Skeletal muscle tissue (tissue), 3 donors: ENCODE measurements at regions not wholly inside any gene's neighbourhood (a gene's known extent, or its start where the extent isn't known, plus 50 kb on each side); places are given as distances from the start of the nearest gene placed in this dataset.

Experiments
- H3K27ac ChIP-seq: one replicate; pipeline ENCODE4 v1.7.0; 2013; ENCODE audit warnings: mild to moderate bottlenecking, low read depth, low read length, inconsistent platforms
- H3K27me3 ChIP-seq, 3 donors: one replicate each; pipeline ENCODE4 v1.7.0; 2013; ENCODE audit warnings: low read length in 3 of 3; ENCODE audit not compliant: control insufficient read depth in 3 of 3, insufficient read depth in 3 of 3
- H3K36me3 ChIP-seq, 3 donors: one replicate each; pipeline ENCODE4 v1.7.0; 2013; ENCODE audit warnings: low read length in 3 of 3; ENCODE audit not compliant: control insufficient read depth in 3 of 3, insufficient read depth in 3 of 3
- H3K4me1 ChIP-seq, 3 donors: one replicate each; pipeline ENCODE4 v1.7.0; 2013; ENCODE audit warnings: low read length in 3 of 3, mild to moderate bottlenecking in 3 of 3; ENCODE audit not compliant: control insufficient read depth in 3 of 3, insufficient read depth in 3 of 3
- H3K4me3 ChIP-seq, 3 donors: one replicate each; pipeline ENCODE4 v1.7.0; 2013; ENCODE audit warnings: low read length in 3 of 3
- H3K9ac ChIP-seq, 3 donors: one replicate each; pipeline ENCODE4 v1.7.0; 2013; ENCODE audit warnings: low read length in 3 of 3, mild to moderate bottlenecking in 3 of 3, moderate library complexity in 2 of 3, low read depth in 1 of 3
- H3K9me3 ChIP-seq, 3 donors: one replicate each; pipeline ENCODE4 v1.7.0; 2013; ENCODE audit warnings: low read length in 3 of 3; ENCODE audit not compliant: control insufficient read depth in 3 of 3
- donor health status: Osteomylitis.

GRCh38 chr6:155604991-155605390 is 149.4 kb upstream of the NOX3 start:
- H3K4me3 ChIP-seq, result no peak overlapping the region
- no peak overlapping the region for H3K9ac ChIP-seq
- H3K27ac ChIP-seq, result no peak overlapping the region
- peaks cover 0 to 4% (median 0%) of the 10 kb centered on the region in 3 donors for H3K9me3 ChIP-seq
- H3K27me3 ChIP-seq, result no peaks in the 10 kb centered on the region
- no peaks in the 10 kb centered on the region for H3K4me1 ChIP-seq
- H3K36me3 ChIP-seq, result no peaks in the 10 kb centered on the region

DNA sequence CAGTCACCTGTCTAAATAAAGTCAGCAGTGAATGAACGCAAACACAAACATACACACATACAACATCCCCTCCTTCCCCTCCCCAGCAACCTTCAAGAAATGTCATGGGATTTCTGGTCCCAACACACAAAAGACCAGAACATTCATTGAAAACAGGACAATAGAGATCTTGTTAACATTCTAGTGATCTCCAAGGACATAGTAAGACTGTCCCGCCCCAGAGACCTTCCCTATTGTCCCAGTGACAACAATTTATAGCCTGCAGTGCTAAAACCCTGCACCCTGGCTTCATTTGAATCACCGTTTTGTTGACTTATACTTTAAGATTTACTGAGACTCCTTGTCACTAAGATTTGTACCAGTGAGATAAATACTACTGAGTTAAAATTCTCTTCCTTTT is 143.9 kb upstream of the NOX3 start:
- H3K9ac ChIP-seq, result no peak overlapping the region
- no peaks in the 10 kb centered on the region for H3K36me3 ChIP-seq
- no peak overlapping the region for H3K27ac ChIP-seq
- no peak overlapping the region for H3K4me3 ChIP-seq
- no peaks in the 10 kb centered on the region for H3K4me1 ChIP-seq
- H3K9me3 ChIP-seq, result no peaks in the 10 kb centered on the region
- H3K27me3 ChIP-seq, result no peaks in the 10 kb centered on the region

DNA sequence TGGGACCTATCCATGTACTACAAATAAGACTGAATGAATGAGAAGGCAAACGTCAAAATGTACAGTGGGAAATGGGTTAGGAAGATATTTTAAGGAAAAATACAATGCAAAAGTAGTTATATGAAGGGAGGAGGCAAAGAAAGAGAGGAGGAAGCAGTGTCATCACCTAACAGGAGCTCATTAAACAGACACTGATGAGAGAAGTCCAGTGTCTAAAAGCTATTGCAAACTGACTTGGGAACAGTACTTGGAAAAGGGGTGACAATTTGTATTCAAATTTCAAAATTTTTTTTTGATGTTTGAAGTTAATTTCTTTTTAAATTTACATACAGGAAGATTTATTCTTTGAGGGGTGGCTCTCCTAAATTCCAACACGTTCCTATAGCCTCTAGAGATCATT is 143.5 kb upstream of the NOX3 start:
- Histone ChIP-seq H3K9ac (no peak overlapping the region), H3K4me3 (no peak overlapping the region), H3K27ac (no peak overlapping the region), H3K27me3 (no peaks in the 10 kb centered on the region), H3K4me1 (no peaks in the 10 kb centered on the region), H3K36me3 (no peaks in the 10 kb centered on the region), H3K9me3 (no peaks in the 10 kb centered on the region)

DNA sequence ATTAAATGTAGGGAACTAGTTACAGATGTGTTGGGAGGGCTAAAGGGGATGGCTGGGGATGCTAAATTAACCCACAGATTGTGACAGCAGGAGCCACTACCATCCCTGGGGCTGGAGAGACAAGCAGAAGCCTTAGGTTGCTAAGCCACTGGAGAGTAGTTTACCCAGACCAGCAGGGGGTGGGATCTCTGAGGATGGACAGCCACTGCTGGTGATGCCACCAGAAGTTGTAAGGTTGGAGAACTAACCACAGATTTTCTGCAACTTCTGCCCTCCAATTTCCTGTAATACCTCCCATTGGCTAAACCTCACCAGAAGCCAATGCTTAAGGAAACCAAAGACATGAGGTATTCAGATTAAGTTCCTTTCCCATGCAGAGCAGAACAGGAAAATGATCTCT is 139.6 kb upstream of the NOX3 start:
- H3K9ac ChIP-seq, result no peak overlapping the region
- no peak overlapping the region for H3K27ac ChIP-seq
- no peaks in the 10 kb centered on the region for H3K36me3 ChIP-seq
- H3K9me3 ChIP-seq, result no peaks in the 10 kb centered on the region
- no peaks in the 10 kb centered on the region for H3K27me3 ChIP-seq
- no peak overlapping the region for H3K4me3 ChIP-seq
- no peaks in the 10 kb centered on the region for H3K4me1 ChIP-seq

- Histone ChIP-seq H3K4me3 (no peak overlapping the region), H3K9ac (no peak overlapping the region), H3K27me3 (no peaks in the 10 kb centered on the region), H3K27ac (no peak overlapping the region), H3K4me1 (no peaks in the 10 kb centered on the region), H3K36me3 (no peaks in the 10 kb centered on the region), H3K9me3 (no peaks in the 10 kb centered on the region)
These were observed 136.1 kb upstream of the NOX3 start for GRCh38 chr6:155591741-155592140.

- Histone ChIP-seq H3K36me3 (no peaks in the 10 kb centered on the region), H3K27ac (no peak overlapping the region), H3K4me1 (no peaks in the 10 kb centered on the region), H3K4me3 (no peak overlapping the region), H3K27me3 (no peaks in the 10 kb centered on the region), H3K9ac (no peak overlapping the region), H3K9me3 (no peaks in the 10 kb centered on the region)
These were observed 133.6 kb upstream of the NOX3 start for GRCh38 chr6:155589190-155589589.

DNA sequence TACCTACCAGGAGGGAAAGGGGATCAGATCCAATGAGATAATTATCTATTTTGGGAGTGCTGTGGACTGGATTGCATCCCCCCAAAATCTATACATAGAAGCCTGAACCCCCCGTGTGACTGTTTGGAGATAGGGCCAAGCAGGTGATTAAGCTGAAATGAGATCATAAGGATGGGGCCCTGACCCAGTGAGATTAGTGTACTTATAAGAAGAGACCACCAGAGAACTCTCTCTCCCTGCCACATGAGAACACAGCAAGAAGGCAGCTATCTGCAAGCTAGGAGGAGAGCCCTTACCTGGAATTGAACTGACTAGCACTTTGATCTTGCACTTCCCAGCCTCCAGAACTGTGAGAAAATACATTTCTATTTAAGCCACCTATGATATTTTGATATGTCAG is 132.2 kb upstream of the NOX3 start:
- H3K4me1 ChIP-seq, result no peaks in the 10 kb centered on the region

DNA sequence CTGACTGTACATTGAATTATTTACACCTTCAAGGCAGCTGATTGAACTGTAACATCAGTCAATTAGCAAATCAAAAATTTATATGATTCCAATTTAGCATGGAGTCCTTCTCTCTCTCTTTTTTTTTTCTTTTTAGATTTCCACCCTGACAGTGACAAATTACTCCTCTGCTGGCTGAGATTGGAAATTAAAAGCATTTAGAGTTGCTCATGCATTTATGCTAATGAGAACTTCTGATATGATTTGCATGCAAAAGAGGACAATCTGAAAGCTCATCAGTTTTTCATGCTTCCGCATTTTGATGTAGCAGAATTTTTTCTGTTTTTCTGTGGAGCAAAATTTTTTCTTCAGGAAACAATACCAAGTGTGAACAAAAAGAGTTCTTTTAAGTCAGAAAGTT is 130.5 kb upstream of the NOX3 start:
- no peaks in the 10 kb centered on the region for H3K4me1 ChIP-seq
- no peak overlapping the region for H3K4me3 ChIP-seq
- H3K27ac ChIP-seq, result no peak overlapping the region
- H3K9ac ChIP-seq, result no peak overlapping the region
- no peaks in the 10 kb centered on the region for H3K27me3 ChIP-seq
- H3K9me3 ChIP-seq, result peaks cover 0 to 3% (median 0%) of the 10 kb centered on the region in 3 donors
- H3K36me3 ChIP-seq, result no peaks in the 10 kb centered on the region

More for the DNA sequence above, 132.2 kb upstream of the NOX3 start:
- peaks cover 0 to 3% (median 0%) of the 10 kb centered on the region in 3 donors for H3K9me3 ChIP-seq
- H3K27me3 ChIP-seq, result no peaks in the 10 kb centered on the region
- no peak overlapping the region for H3K9ac ChIP-seq
- no peaks in the 10 kb centered on the region for H3K36me3 ChIP-seq
- H3K27ac ChIP-seq, result no peak overlapping the region
- no peak overlapping the region for H3K4me3 ChIP-seq

- Histone ChIP-seq H3K4me3 (no peak overlapping the region), H3K9ac (no peak overlapping the region), H3K4me1 (no peaks in the 10 kb centered on the region), H3K9me3 (peaks cover 0 to 3% (median 0%) of the 10 kb centered on the region in 3 donors), H3K36me3 (no peaks in the 10 kb centered on the region), H3K27ac (no peak overlapping the region), H3K27me3 (no peaks in the 10 kb centered on the region)
These were observed 128.4 kb upstream of the NOX3 start for GRCh38 chr6:155584006-155584405.

GRCh38 chr6:155582016-155582991 is 126.7 kb upstream of the NOX3 start:
- no peaks in the 10 kb centered on the region for H3K4me1 ChIP-seq
- H3K27ac ChIP-seq, result no peak overlapping the region
- peaks cover 0 to 3% (median 0%) of the 10 kb centered on the region in 3 donors for H3K9me3 ChIP-seq
- no peaks in the 10 kb centered on the region for H3K36me3 ChIP-seq
- no peak overlapping the region for H3K4me3 ChIP-seq
- no peak overlapping the region for H3K9ac ChIP-seq
- H3K27me3 ChIP-seq, result no peaks in the 10 kb centered on the region
